IPS-11a (cell line): ENCODE measurements at regions not wholly inside any gene's neighbourhood (a gene's known extent, or its start where the extent isn't known, plus 50 kb on each side); places are given as distances from the start of the nearest gene placed in this dataset.
"Not testable (repeated sequence)": the region's sequence is repeated elsewhere in the genome, so short reads cannot be mapped to it uniquely, and the experiment has no call there.

Experiments used
- H3K4me3 ChIP-seq: one replicate; pipeline ENCODE4 v1.5.1; 2013; ENCODE audit warnings: low read depth, low read length, control low read depth

DNA sequence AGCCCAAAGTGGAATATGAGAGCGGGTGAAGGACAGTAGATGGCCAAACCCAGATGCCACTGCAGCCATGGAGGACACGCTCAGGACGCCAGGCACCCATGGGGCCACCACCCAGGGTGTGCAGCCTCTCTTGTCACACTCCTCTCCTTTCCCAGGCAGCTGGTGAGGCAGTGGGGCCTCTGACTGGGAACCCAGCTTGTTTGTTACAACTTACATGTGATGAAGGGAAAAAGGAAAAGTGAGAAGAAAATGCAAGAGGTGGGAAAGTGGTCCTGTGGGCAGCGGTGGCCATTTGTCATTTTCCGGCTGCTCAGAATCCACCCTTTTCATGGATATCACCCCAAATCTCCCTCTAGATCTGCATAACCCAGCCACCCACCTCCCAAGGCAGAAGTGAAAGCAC, 62.7 kb upstream of the UNC5A start:
- H3K4me3 ChIP-seq = no peak overlapping the region

DNA sequence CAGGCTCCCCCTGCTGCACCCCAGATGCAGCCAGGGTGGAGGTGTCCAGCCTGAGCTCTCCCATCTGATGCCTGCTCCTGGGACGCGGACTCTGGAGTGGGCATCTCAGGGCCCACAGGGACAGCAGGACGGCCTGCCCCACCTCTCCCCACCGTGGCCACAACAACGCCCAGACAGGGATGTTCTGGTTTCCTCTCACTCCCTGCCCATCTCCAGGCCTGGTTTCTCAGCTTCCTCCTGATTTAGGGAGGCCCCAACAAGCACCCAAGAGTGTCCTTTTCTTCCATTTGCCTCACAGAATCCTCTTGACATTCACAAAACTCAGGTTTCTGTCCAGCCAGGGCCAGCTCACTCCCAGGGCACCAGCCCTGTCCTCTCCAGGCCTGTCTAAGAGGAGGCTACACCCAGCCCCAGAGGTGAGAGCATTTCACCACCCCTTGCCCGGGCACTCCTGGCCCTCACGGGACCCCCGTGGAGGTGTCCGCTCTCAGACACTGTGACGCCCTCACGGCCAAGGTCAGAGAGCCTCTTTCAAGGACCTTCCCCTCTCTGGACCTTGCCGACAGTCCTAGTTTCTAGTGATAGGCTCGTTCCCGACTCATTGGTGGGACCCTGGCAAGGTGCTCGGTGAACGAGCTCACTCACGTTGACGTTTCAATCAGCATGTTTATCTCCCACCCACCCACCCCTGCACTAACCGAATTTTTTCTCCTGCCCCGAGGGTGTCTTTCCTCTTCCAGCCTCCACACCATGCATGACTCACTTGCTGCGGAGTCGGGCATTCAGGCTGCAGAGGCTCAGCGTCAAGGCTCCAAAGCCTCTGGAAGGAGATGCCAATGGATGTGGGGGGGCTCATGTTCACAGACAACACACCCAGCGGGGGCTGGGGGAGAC, 62.0 kb upstream of the UNC5A start:
- H3K4me3 ChIP-seq = no peak overlapping the region

DNA sequence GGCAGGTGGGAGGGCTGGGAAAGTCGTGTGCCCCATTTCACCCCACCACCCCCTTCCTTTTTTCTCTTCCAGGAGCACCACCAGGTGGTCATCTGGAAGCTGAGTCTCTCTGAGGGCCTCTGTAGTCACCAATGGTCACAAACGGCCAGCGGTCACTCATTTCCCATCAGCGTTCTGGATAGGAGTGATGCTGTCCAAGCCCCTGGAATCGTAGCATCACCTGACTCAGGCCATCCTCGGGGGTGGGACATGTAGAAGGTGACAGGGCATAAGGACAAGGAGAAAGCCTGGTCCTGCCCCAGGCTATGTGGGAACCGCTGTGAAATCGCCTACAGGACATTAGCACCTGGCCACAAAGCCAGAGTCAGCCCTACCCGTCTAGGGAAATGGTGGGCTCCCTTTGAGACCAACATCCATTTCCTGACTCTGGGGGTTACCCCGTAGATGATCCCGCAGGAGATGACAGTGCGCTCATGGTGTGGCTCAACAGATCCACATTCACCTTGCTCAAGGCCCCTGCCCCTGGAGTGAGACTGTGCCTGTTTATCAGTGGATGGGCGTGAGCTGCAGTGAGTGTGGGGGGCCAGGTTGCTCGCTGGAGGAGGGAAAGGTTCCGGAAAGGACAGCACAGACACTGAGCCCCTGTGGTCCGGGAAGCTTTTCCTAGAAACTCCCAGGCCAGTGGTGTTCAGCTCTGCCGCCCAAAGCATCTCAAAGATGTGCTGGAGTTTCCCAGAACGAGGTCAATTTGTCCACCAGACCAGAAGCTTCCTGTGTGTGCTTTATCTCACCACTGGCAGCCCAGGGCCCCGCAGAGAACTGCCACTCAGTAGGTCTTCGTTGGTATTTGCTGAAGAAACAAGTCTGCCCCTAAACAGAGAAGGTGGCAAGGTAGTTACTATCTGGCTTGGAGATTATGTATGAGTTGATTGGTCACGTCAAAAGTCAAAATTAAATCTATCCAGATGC, 61.1 kb upstream of the UNC5A start:
- no peak overlapping the region for H3K4me3 ChIP-seq

DNA sequence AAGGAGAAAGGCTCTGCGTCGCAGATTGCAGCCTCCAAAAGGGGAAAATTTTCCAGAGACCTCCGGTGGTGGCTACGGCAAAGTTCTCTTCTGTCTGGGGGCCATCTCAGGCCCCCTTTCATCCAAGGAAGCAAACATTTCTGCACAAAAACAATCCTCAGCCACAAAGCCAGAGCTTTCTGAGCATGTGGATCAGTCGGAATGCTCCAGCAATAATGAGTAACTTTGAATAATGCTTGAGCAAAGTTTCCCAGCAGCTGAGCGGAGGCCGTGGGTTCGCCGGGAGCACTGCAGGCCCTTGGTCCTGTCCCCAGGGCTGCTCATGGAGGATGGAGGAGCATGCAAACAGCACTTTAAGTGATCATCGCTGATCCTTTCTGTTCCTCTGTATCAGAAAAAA, 60.2 kb upstream of the UNC5A start:
- no peak overlapping the region for H3K4me3 ChIP-seq

DNA sequence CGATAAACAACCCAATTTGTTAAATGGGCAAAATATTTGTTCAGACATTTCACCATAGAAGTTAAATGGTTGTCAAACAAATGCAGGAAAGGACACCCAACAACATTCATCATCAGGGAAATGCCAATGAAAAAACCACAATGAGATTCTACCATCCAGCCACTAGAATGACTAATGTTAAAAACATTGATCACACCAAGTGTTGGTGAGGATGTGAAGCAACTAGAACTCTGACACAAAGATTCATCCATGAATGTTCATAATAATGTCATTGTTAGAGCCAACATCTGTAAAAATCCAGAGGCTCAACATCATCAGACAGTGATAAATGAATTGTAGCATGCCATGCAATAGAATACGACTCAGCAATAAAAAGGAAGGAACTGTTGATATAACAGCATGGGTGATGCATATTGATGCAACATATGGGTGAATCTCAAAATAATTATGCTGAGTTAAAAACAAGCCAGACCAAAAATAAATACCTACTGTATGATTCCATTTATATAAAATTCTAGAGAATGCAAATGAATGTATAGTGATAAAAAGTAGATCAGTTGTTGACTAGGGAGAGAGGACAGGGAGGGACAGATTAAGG, 55.9 kb upstream of the UNC5A start:
- no peak overlapping the region for H3K4me3 ChIP-seq

DNA sequence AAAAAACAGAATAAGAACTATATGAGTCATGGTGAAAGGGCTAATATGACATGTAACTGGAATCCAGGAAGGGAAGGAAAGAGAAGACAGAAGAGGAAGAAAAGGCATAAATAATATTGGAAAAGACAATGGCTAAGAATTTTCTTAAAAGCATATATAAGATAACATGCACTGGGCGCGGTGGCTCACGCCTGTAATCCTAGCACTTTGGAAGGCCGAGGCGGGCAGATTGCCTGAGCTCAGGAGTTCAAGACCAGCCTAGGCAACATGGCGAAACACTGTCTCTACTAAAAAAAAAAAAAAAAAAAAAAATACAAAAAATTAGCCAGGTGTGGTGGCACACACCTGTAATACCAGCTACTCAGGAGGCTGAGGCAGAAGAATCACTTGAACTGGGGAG, 54.8 kb upstream of the UNC5A start:
- H3K4me3 ChIP-seq = not testable (repeated sequence)

DNA sequence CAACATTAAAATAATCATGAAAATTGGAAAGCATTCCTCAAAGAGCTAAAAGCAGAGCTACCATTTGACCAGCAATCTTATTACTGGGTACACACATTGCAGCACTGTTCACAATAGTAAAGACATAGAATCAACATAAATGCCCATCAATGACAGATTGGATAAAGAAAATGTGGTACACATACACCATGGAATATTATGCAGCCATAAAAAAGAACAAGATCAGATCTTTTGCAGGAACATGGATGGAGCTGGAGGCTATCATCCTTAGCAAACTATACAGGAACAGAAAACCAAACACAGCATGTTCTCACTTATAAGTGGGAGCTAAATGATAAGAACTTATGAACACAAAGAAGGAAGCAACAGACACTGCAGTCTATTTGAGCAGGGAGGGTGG, 52.8 kb upstream of the UNC5A start:
- H3K4me3 ChIP-seq = not testable (repeated sequence)
